ENCODE measurements at regions not wholly inside any gene's neighbourhood (a gene's known extent, or its start where the extent isn't known, plus 50 kb on each side); places are given as distances from the start of the nearest gene placed in this dataset.

GRCh38 chr20:60455272-60455671, 497.0 kb downstream of the CDH26 start:
- no peak for ATAC-seq
- no peak for TF ChIP-seq CREB5 (CRISPR knock-in tag; IDR thresholded peaks at IDR 0.05; ENCODE audit: low read depth)
- no peak for TF ChIP-seq ISL1 (CRISPR knock-in tag; IDR thresholded peaks at IDR 0.05)
- no peak for TF ChIP-seq ZNF565 (CRISPR knock-in tag; conservative IDR thresholded peaks at IDR 0.05; ENCODE audit: low read depth)
- TF ChIP-seq, protein P1, sequence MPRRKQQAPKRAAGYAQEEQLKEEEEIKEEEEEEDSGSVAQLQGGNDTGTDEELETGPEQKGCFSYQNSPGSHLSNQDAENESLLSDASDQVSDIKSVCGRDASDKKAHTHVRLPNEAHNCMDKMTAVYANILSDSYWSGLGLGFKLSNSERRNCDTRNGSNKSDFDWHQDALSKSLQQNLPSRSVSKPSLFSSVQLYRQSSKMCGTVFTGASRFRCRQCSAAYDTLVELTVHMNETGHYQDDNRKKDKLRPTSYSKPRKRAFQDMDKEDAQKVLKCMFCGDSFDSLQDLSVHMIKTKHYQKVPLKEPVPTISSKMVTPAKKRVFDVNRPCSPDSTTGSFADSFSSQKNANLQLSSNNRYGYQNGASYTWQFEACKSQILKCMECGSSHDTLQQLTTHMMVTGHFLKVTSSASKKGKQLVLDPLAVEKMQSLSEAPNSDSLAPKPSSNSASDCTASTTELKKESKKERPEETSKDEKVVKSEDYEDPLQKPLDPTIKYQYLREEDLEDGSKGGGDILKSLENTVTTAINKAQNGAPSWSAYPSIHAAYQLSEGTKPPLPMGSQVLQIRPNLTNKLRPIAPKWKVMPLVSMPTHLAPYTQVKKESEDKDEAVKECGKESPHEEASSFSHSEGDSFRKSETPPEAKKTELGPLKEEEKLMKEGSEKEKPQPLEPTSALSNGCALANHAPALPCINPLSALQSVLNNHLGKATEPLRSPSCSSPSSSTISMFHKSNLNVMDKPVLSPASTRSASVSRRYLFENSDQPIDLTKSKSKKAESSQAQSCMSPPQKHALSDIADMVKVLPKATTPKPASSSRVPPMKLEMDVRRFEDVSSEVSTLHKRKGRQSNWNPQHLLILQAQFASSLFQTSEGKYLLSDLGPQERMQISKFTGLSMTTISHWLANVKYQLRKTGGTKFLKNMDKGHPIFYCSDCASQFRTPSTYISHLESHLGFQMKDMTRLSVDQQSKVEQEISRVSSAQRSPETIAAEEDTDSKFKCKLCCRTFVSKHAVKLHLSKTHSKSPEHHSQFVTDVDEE (CRISPR knock-in tag; IDR thresholded peaks at IDR 0.05): no peak
- TF ChIP-seq, protein P2, sequence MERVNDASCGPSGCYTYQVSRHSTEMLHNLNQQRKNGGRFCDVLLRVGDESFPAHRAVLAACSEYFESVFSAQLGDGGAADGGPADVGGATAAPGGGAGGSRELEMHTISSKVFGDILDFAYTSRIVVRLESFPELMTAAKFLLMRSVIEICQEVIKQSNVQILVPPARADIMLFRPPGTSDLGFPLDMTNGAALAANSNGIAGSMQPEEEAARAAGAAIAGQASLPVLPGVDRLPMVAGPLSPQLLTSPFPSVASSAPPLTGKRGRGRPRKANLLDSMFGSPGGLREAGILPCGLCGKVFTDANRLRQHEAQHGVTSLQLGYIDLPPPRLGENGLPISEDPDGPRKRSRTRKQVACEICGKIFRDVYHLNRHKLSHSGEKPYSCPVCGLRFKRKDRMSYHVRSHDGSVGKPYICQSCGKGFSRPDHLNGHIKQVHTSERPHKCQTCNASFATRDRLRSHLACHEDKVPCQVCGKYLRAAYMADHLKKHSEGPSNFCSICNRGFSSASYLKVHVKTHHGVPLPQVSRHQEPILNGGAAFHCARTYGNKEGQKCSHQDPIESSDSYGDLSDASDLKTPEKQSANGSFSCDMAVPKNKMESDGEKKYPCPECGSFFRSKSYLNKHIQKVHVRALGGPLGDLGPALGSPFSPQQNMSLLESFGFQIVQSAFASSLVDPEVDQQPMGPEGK (CRISPR knock-in tag; IDR thresholded peaks at IDR 0.05; ENCODE audit: borderline replicate concordance): no peak
- TF ChIP-seq ZNF70 (CRISPR knock-in tag; IDR thresholded peaks at IDR 0.05): no peak
- no peak for TF ChIP-seq ZFP30 (CRISPR knock-in tag; IDR thresholded peaks at IDR 0.05)
- no peak for TF ChIP-seq CSRNP3 (CRISPR knock-in tag; IDR thresholded peaks at IDR 0.05)
- TF ChIP-seq BACH2 (CRISPR knock-in tag; IDR thresholded peaks at IDR 0.05; ENCODE audit: borderline replicate concordance): no peak
- no peak for TF ChIP-seq TOX (CRISPR knock-in tag; IDR thresholded peaks at IDR 0.05; ENCODE audit: borderline replicate concordance)
- TF ChIP-seq CSDC2 (CRISPR knock-in tag; IDR thresholded peaks at IDR 0.05): no peak
- no peak for TF ChIP-seq ESRRG (CRISPR knock-in tag; IDR thresholded peaks at IDR 0.05)
- TF ChIP-seq TCF4 (CRISPR knock-in tag; IDR thresholded peaks at IDR 0.05; ENCODE audit: borderline replicate concordance): no peak
- no peak for TF ChIP-seq ZFP3 (CRISPR knock-in tag; IDR thresholded peaks at IDR 0.05)
- TF ChIP-seq, protein P3, sequence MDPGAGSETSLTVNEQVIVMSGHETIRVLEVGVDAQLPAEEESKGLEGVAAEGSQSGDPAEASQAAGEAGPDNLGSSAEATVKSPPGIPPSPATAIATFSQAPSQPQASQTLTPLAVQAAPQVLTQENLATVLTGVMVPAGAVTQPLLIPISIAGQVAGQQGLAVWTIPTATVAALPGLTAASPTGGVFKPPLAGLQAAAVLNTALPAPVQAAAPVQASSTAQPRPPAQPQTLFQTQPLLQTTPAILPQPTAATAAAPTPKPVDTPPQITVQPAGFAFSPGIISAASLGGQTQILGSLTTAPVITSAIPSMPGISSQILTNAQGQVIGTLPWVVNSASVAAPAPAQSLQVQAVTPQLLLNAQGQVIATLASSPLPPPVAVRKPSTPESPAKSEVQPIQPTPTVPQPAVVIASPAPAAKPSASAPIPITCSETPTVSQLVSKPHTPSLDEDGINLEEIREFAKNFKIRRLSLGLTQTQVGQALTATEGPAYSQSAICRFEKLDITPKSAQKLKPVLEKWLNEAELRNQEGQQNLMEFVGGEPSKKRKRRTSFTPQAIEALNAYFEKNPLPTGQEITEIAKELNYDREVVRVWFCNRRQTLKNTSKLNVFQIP (CRISPR knock-in tag; IDR thresholded peaks at IDR 0.05; ENCODE audit: borderline replicate concordance, low read depth): no peak
- TF ChIP-seq OSR1 (CRISPR knock-in tag; IDR thresholded peaks at IDR 0.05): no peak

DNA sequence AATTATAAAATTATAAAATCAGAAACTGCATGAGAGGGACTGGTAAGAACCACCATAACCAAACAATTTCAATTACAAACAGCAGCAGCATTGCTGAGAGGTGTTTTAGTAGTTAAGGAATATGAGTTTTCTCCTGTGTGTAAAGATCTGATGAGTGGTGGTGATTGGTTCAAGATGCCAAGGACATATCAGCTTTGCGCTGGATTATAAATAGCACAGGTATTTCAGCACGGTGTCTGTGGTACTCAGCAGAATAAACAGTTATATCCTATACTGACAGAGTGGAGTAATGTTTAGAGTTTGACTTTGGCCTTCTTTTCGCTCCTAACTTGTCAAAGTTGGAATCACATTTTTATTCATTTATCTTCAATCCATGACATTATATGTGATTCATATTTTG, 501.0 kb downstream of the CDH26 start:
- no peak for ATAC-seq
- TF ChIP-seq ZC3H10 (CRISPR knock-in tag; IDR thresholded peaks at IDR 0.05) (no peak), CREB5 (CRISPR knock-in tag; IDR thresholded peaks at IDR 0.05; ENCODE audit: low read depth) (no peak), ISL1 (CRISPR knock-in tag; IDR thresholded peaks at IDR 0.05) (no peak), CSRNP3 (CRISPR knock-in tag; IDR thresholded peaks at IDR 0.05) (no peak), TOX (CRISPR knock-in tag; IDR thresholded peaks at IDR 0.05; ENCODE audit: borderline replicate concordance) (no peak), GLIS3 (CRISPR knock-in tag; IDR thresholded peaks at IDR 0.05) (no peak), ZFP30 (CRISPR knock-in tag; IDR thresholded peaks at IDR 0.05) (no peak), SNAI2 (CRISPR knock-in tag; IDR thresholded peaks at IDR 0.05) (no peak), OSR1 (CRISPR knock-in tag; IDR thresholded peaks at IDR 0.05) (no peak), ZNF70 (CRISPR knock-in tag; IDR thresholded peaks at IDR 0.05) (no peak), ARNTL (CRISPR knock-in tag; IDR thresholded peaks at IDR 0.05; ENCODE audit: borderline replicate concordance, low read depth) (no peak)
- TF ChIP-seq, protein P3 (CRISPR knock-in tag; IDR thresholded peaks at IDR 0.05; ENCODE audit: borderline replicate concordance, low read depth): no peak
